Neural progenitor cell (in vitro differentiated cells): ENCODE measurements at regions not wholly inside any gene's neighbourhood (a gene's known extent, or its start where the extent isn't known, plus 50 kb on each side); places are given as distances from the start of the nearest gene placed in this dataset.

Experiments used
- DNase-seq: peaks from one replicate; pipeline ENCODE4 v3.0.0-alpha.2; 2016; ENCODE audit warnings: low spot score
- H2AFZ ChIP-seq: fragments of 200-600 bp; sonication (generic); replicated peaks from 2 replicates; pipeline ENCODE4 v1.6.1; 2016; ENCODE audit warnings: antibody characterized with exemption
- H3F3A ChIP-seq: fragments of 200-600 bp; sonication (generic); 2 replicates; pipeline ENCODE4 v1.6.1; 2016; ENCODE audit warnings: antibody characterized with exemption, low read depth
- H3K27ac ChIP-seq: fragments of 200-600 bp; sonication (generic); 2 replicates; pipeline ENCODE4 v1.5.1; 2016; ENCODE audit warnings: mild to moderate bottlenecking
- H3K27me3 ChIP-seq: fragments of 200-600 bp; sonication (generic); 2 replicates; pipeline ENCODE4 v1.6.1; 2016; ENCODE audit warnings: mild to moderate bottlenecking, moderate library complexity
- H3K36me3 ChIP-seq: fragments of 200-600 bp; sonication (generic); 2 replicates; pipeline ENCODE4 v1.5.1; 2016
- H3K4me1 ChIP-seq: fragments of 200-600 bp; sonication (generic); 2 replicates; pipeline ENCODE4 v1.6.1; 2016; ENCODE audit warnings: mixed run types
- H3K4me2 ChIP-seq: fragments of 200-600 bp; sonication (generic); 2 replicates; pipeline ENCODE4 v1.6.1; 2016
- H3K4me3 ChIP-seq: fragments of 200-600 bp; sonication (generic); 2 replicates; pipeline ENCODE4 v1.5.1; 2016
- H3K79me2 ChIP-seq: fragments of 200-600 bp; sonication (generic); 2 replicates; pipeline ENCODE4 v1.6.1; 2016; ENCODE audit warnings: low read depth
- H3K9ac ChIP-seq: fragments of 200-600 bp; sonication (generic); 2 replicates; pipeline ENCODE4 v1.6.1; 2016
- H3K9me3 ChIP-seq: fragments of 200-600 bp; sonication (generic); 2 replicates; pipeline ENCODE4 v1.5.1; 2016; ENCODE audit warnings: low read depth
- H4K20me1 ChIP-seq: fragments of 200-600 bp; sonication (generic); 2 replicates; pipeline ENCODE4 v1.6.1; 2016; ENCODE audit warnings: low read depth
- H3K27ac Mint-ChIP-seq: 3 replicates; pipeline ENCODE4 v1.8.0; 2021; ENCODE audit warnings: mixed read lengths
- H3K27me3 Mint-ChIP-seq: 2 replicates; pipeline ENCODE4 v1.8.0; 2022; ENCODE audit warnings: low read depth, mild to moderate bottlenecking, inconsistent platforms, moderate library complexity, mixed read lengths; ENCODE audit not compliant: insufficient read depth
- H3K36me3 Mint-ChIP-seq: 3 replicates; pipeline ENCODE4 v1.8.0; 2021; ENCODE audit warnings: mixed read lengths
- H3K4me1 Mint-ChIP-seq: 3 replicates; pipeline ENCODE4 v1.8.0; 2021; ENCODE audit warnings: mixed read lengths
- H3K4me3 Mint-ChIP-seq: 3 replicates; pipeline ENCODE4 v1.8.0; 2021; ENCODE audit warnings: mild to moderate bottlenecking, moderate library complexity, mixed read lengths
- H3K9me3 Mint-ChIP-seq: 3 replicates; pipeline ENCODE4 v1.8.0; 2020; ENCODE audit warnings: mixed read lengths
- EZH2 ChIP-seq: fragments of 200-600 bp; sonication (generic); IDR thresholded peaks from 2 replicates; pipeline ENCODE4 v1.6.1; 2017; ENCODE audit warnings: antibody characterized with exemption, mild to moderate bottlenecking, moderate library complexity
- EZH2phosphoT487 ChIP-seq: fragments of 200-600 bp; sonication (generic); IDR thresholded peaks from 2 replicates; pipeline ENCODE4 v1.6.1; 2017; ENCODE audit warnings: antibody characterized with exemption
- TF ChIP-seq, protein P1 (sequence below): fragments of 200-600 bp; sonication (generic); IDR thresholded peaks from 2 replicates; pipeline ENCODE4 v1.5.1; 2017; ENCODE audit warnings: antibody characterized with exemption, mild to moderate bottlenecking

DNA sequence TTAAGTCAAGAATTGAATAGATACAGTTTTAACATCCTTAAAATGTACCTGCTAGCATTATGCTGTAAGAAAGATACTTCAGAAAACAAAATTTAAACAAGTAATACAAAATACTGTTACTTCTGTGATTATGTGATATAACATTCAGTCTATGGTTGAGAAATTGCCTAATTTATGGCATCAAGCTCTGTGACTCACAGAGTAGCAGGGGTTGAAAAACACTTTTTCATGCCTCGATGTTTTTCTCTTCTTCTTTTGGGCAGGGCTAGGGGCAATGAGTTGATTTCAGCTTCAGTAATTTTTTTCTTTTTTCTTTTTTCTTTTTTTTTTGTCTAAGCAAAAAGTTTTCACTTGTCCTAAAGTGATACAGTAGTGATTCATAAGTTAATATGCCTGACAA lies 209.2 kb downstream of the MBL2 start:
- Mint-ChIP-seq H3K36me3 (no peaks in the 10 kb centered on the region), H3K4me3 (no peak overlapping the region), H3K27ac (no peak overlapping the region), H3K4me1 (no peaks in the 10 kb centered on the region), H3K9me3 (no peaks in the 10 kb centered on the region), H3K27me3 (no peaks in the 10 kb centered on the region)
- Histone ChIP-seq H4K20me1 (no peaks in the 10 kb centered on the region), H3K27me3 (no peaks in the 10 kb centered on the region), H3K4me3 (no peak overlapping the region), H3K9me3 (no peaks in the 10 kb centered on the region), H3K27ac (no peak overlapping the region), H3K36me3 (no peaks in the 10 kb centered on the region), H3K4me1 (no peaks in the 10 kb centered on the region), H3K4me2 (no peak overlapping the region), H3K79me2 (no peaks in the 10 kb centered on the region), H2AFZ (no peak overlapping the region), H3F3A (no peaks in the 10 kb centered on the region), H3K9ac (no peak overlapping the region)
- TF ChIP-seq EZH2 (no peak), EZH2phosphoT487 (no peak)
- TF ChIP-seq, protein P1, sequence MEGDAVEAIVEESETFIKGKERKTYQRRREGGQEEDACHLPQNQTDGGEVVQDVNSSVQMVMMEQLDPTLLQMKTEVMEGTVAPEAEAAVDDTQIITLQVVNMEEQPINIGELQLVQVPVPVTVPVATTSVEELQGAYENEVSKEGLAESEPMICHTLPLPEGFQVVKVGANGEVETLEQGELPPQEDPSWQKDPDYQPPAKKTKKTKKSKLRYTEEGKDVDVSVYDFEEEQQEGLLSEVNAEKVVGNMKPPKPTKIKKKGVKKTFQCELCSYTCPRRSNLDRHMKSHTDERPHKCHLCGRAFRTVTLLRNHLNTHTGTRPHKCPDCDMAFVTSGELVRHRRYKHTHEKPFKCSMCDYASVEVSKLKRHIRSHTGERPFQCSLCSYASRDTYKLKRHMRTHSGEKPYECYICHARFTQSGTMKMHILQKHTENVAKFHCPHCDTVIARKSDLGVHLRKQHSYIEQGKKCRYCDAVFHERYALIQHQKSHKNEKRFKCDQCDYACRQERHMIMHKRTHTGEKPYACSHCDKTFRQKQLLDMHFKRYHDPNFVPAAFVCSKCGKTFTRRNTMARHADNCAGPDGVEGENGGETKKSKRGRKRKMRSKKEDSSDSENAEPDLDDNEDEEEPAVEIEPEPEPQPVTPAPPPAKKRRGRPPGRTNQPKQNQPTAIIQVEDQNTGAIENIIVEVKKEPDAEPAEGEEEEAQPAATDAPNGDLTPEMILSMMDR: no peak
- DNase-seq: no peak

DNA sequence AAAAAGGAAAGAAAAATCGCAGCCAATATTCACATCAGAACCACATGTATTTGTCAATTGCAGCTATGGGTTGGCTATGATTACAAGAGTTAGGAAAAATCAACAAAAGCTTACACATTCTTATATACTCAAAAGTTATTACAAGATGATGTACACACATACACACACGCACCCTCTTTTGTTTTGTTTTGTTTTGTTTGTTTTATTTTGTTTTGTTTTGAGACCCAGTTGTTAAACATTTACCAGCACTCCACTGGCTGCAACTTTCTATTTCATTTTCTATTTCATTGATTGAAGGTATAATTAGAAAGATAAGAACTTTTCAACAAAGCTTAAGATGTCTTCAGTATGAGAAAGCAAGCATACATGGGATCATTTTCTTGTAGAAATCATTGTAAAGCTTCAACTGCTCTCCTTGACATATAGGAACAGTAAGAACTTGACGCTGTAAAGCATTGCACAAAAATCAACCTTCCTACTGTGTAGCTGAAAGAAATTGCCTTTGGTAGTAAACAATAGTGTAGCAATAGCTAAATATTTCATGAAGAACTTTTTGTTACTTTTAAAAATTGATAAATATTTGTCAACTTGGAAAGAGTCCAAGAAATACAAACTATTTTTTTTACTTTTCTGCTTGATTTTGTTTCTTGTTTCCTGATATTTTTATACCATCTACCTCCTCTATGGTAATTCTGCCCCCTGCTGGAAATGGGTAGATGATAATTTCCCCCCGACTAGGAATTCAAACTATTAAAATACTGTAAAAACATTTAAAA lies 205.9 kb downstream of the MBL2 start:
- Histone ChIP-seq H3K4me2 (no peak overlapping the region), H3K27me3 (no peaks in the 10 kb centered on the region), H3F3A (no peaks in the 10 kb centered on the region), H3K4me3 (no peak overlapping the region), H3K4me1 (no peaks in the 10 kb centered on the region), H2AFZ (no peak overlapping the region), H3K9me3 (no peaks in the 10 kb centered on the region), H4K20me1 (no peaks in the 10 kb centered on the region), H3K36me3 (no peaks in the 10 kb centered on the region), H3K79me2 (no peaks in the 10 kb centered on the region), H3K9ac (no peak overlapping the region), H3K27ac (no peak overlapping the region)
- TF ChIP-seq EZH2: no peak
- TF ChIP-seq, protein P1: peak; percentile 80
- H3K4me1 Mint-ChIP-seq: no peaks in the 10 kb centered on the region
- no peaks in the 10 kb centered on the region for H3K36me3 Mint-ChIP-seq
- H3K9me3 Mint-ChIP-seq: no peaks in the 10 kb centered on the region
- H3K27me3 Mint-ChIP-seq: no peaks in the 10 kb centered on the region
- no peak overlapping the region for H3K27ac Mint-ChIP-seq
- DNase-seq: peak; percentile 61
- H3K4me3 Mint-ChIP-seq: no peak overlapping the region

DNA sequence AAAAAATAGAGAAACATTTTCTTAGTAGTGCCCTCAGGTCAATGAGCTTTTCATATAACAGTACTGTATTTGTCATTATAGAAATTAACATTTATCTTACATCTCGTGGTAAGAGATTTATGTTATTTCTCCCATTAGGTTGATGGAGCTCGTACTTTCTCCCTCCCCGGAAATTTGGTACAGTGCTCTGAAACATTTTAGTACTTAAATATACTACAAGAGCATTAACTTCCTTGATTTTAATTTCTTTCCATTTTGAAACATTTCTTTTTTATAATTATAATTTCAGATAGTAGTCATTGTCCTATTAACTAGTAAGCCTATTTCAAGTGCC lies 205.4 kb downstream of the MBL2 start:
- TF ChIP-seq EZH2 (no peak), EZH2phosphoT487 (no peak)
- TF ChIP-seq, protein P1: no peak
- no peak overlapping the region for H3K27ac Mint-ChIP-seq
- Histone ChIP-seq H3K4me2 (no peak overlapping the region), H3K9me3 (no peaks in the 10 kb centered on the region), H3K79me2 (no peaks in the 10 kb centered on the region), H3K27ac (no peak overlapping the region), H2AFZ (no peak overlapping the region), H3K9ac (no peak overlapping the region), H4K20me1 (no peaks in the 10 kb centered on the region), H3K4me1 (no peaks in the 10 kb centered on the region), H3K27me3 (no peaks in the 10 kb centered on the region), H3K4me3 (no peak overlapping the region), H3F3A (no peaks in the 10 kb centered on the region), H3K36me3 (no peaks in the 10 kb centered on the region)
- no peaks in the 10 kb centered on the region for H3K9me3 Mint-ChIP-seq
- H3K36me3 Mint-ChIP-seq: no peaks in the 10 kb centered on the region
- no peak for DNase-seq
- no peak overlapping the region for H3K4me3 Mint-ChIP-seq
- no peaks in the 10 kb centered on the region for H3K27me3 Mint-ChIP-seq
- H3K4me1 Mint-ChIP-seq: no peaks in the 10 kb centered on the region
